ENCODE measurements at regions not wholly inside any gene's neighbourhood (a gene's known extent, or its start where the extent isn't known, plus 50 kb on each side); places are given as distances from the start of the nearest gene placed in this dataset.
A peak's percentile ranks its signal among the peaks of the same experiment; 100 is the strongest.

DNA sequence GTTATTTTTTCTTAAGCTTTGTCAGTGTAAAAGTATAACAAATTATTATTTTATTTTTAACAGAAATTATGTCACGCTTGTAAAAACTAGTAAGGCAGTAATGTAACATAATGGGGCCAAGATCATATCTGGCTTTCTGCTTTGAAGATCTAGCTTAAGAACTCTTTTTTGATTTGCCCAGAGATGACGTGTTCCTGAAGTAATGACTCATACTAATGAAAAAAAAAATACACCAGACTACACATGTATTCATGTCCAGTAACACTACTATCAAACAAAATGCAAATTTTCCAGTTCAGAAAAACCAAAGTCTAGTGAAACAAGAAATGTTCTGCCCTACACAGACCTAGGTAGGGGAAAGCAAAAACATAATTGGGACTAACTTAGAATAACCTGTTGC lies 432.2 kb upstream of the ATXN7L3B start:
- TF ChIP-seq, protein P1, sequence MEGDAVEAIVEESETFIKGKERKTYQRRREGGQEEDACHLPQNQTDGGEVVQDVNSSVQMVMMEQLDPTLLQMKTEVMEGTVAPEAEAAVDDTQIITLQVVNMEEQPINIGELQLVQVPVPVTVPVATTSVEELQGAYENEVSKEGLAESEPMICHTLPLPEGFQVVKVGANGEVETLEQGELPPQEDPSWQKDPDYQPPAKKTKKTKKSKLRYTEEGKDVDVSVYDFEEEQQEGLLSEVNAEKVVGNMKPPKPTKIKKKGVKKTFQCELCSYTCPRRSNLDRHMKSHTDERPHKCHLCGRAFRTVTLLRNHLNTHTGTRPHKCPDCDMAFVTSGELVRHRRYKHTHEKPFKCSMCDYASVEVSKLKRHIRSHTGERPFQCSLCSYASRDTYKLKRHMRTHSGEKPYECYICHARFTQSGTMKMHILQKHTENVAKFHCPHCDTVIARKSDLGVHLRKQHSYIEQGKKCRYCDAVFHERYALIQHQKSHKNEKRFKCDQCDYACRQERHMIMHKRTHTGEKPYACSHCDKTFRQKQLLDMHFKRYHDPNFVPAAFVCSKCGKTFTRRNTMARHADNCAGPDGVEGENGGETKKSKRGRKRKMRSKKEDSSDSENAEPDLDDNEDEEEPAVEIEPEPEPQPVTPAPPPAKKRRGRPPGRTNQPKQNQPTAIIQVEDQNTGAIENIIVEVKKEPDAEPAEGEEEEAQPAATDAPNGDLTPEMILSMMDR (conservative IDR thresholded peaks at IDR 0.05; ENCODE audit: low read depth, low read length): no peak
- no peak for DNase-seq (ENCODE audit: low read depth)
- H3K4me3 ChIP-seq (ENCODE audit: low read depth, low read length): no peak overlapping the region

DNA sequence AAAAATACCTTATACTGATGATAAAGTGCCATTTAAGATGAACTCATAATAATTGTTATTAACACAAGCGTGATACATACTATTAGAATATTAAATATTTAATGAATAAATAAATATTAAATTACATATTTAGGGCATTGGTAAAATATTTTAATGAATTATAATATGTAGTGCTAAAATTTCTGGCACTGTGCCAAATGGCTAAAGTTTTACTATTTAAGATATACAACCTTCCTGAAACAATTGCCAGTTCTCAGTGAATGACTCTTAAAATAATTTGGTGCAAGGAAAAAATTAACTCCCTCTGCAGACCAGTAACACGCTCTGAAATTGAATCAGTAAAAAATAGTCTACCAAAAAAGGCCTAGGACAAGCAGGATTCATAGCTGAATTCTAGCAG lies 428.9 kb upstream of the ATXN7L3B start:
- DNase-seq (ENCODE audit: low read depth): no peak
- TF ChIP-seq, protein P1 (conservative IDR thresholded peaks at IDR 0.05; ENCODE audit: low read depth, low read length): no peak
- H3K4me3 ChIP-seq (ENCODE audit: low read depth, low read length): no peak overlapping the region

DNA sequence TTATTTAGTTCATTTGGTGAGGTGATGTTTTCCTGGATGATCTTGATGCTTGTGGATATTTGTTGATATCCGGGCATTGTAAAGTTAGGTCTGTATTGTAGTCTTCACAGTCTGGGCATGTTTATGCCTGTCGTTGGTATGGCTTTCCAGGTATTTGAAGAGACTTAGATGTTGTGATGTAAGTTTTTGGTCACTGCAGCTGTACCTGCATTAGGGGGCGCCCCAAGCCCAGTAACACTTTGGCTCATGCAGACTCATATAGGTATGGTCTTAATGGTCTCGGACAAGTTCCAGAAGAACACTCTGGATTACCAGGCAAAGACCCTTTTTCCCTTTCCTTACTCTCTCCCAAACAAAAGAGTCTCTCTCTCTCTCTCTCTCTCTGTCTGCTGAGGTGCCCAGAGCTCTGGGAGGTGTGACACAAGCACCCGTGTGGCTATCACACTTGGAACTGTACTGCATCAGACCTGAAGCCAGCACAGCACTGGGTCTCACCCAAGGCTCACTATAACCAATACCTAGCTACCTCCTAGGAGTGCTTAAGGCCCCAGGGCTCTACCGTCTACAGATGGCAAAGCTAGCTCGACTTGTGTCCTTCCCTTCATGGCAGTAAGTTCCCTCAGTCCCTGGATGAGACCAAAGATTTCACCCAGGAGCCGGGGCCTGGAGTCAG lies 425.8 kb upstream of the ATXN7L3B start:
- no peak for DNase-seq (ENCODE audit: low read depth)

DNA sequence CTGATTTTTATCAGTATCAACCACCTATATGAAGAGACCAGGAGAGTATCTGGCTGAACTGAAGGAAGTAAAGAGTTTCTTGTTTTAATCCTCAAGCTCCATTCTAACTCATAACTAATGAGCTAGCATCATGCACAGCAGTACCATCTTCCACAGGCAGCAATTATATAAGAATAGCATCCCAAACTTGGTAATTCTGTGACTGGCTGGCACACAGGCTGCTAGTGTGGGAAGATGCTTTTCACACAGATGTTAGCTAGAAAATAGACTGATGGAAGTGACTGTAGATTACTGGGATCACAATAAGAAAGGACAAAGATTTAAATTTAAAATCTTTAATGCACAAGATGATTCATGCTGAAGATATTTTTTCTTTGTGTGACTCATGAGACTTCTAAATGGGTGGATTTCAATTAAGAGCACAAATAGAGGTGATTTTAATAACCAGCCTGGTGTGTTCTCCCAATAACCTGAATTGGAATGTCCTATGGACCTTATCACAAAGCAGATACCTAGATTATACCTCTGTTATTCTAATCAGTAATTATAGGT lies 417.7 kb upstream of the ATXN7L3B start:
- TF ChIP-seq, protein P1 (conservative IDR thresholded peaks at IDR 0.05; ENCODE audit: low read depth, low read length): no peak
- no peak overlapping the region for H3K4me3 ChIP-seq (ENCODE audit: low read depth, low read length)
- DNase-seq (ENCODE audit: low read depth): no peak

More for the DNA sequence above, 425.8 kb upstream of the ATXN7L3B start:
- TF ChIP-seq, protein P1 (conservative IDR thresholded peaks at IDR 0.05; ENCODE audit: low read depth, low read length): peak; percentile 79
- H3K4me3 ChIP-seq (ENCODE audit: low read depth, low read length): no peak overlapping the region

DNA sequence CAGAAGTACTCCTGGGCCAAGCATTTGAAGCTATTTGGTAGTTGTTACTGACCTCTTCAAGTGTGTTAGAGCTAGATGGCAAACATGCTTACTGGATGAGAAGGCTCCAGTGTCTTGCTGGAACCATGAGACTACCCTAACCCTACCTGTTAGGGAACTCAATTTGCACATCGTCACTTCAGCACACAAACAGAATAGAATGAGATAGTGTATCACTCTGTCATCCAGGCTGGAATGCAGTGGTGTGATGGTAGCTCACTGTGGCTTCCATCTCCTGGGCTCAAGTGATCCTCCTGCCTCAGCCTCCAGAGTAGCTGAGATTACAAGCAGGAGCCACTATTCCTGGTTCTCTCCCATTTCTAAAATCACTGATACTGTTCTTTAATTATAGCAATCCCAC lies 417.0 kb upstream of the ATXN7L3B start:
- DNase-seq (ENCODE audit: low read depth): no peak

DNA sequence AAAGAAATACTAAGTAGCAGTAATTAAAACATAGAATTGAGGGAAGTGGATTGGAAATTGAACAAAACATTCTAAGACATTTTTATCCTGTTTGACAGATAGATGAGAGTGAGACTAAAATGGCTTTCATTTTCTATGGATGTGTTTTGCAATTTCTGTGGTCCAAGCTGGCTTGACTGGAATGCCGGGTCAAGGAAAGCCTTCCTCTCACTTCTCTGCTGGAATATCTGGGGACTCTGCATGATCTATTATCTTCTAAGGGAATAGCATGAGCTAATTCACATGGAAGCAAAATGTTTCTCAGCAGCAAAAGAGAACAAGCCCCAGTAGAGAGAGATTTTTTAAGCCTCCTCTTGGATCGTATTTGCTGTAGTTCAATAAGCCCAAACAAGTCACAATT lies 407.9 kb upstream of the ATXN7L3B start:
- no peak for DNase-seq (ENCODE audit: low read depth)
- no peak overlapping the region for H3K4me3 ChIP-seq (ENCODE audit: low read depth, low read length)
- TF ChIP-seq, protein P1 (conservative IDR thresholded peaks at IDR 0.05; ENCODE audit: low read depth, low read length): no peak

More for the DNA sequence above, 417.0 kb upstream of the ATXN7L3B start:
- H3K4me3 ChIP-seq (ENCODE audit: low read depth, low read length): no peak overlapping the region
- TF ChIP-seq, protein P1 (conservative IDR thresholded peaks at IDR 0.05; ENCODE audit: low read depth, low read length): no peak

DNA sequence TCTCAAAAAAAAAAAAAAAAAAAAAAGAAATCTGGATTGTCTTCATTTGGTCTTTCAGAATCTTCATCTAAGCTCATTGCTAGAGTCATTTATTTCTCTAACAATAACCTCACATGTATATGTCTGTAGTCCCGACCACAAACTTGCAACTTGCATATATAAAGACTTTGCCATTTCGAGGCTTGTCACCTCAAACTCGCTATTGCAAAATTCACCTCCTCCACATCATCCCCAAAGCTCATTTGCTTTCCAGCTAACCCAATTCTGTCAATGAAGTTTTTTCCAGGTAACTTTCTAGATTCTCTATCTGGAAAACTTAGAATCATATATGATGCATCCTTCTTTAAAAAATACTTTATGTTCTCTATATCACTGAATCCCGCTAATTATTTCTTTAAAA lies 393.2 kb upstream of the ATXN7L3B start:
- no peak overlapping the region for H3K4me3 ChIP-seq (ENCODE audit: low read depth, low read length)
- DNase-seq (ENCODE audit: low read depth): no peak
- TF ChIP-seq, protein P1 (conservative IDR thresholded peaks at IDR 0.05; ENCODE audit: low read depth, low read length): no peak
